RPMI7951 (cell line): ENCODE measurements at regions not wholly inside any gene's neighbourhood (a gene's known extent, or its start where the extent isn't known, plus 50 kb on each side); places are given as distances from the start of the nearest gene placed in this dataset.
A peak's percentile ranks its signal among the peaks of the same experiment; 100 is the strongest.

Experiments
- DNase-seq: peaks from one replicate; pipeline ENCODE4 v3.0.0-alpha.2; 2012; ENCODE audit warnings: low read depth

- DNase-seq = no peak
These were observed 128.6 kb upstream of the CPM start for GRCh38 chr12:69061574-69061973.

DNA sequence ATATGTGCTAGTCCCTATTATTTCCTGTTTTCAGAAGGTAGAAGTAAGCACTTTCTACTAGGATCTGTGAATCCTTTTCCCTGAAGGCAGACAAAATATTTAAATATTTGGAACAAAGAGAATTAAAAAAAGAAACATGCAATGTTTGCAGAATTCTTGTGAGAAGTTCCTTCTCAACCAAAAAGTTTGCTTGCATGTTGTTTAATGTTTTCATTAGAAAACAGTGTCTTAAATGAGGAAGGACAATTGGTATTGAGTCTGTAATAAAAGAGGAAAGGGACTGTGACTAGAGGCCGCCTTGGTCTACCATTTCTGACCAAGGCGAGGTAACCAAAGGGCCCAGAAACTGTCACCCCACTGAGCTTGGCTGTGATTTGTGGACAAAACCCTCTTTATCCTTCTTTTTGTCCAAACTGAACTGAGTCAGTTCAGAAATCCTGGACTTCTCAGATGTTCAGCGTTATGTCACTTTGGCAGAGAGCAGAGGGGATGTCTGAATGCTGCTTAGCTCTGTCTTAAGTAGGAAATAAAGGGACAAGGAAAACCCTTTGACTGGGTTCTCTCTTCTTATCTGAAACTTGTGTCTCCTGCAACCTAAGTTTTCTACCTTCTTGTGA lies 129.8 kb upstream of the CPM start:
- no peak for DNase-seq

- DNase-seq = no peak
These were observed 131.9 kb upstream of the CPM start for GRCh38 chr12:69064734-69065443.

DNA sequence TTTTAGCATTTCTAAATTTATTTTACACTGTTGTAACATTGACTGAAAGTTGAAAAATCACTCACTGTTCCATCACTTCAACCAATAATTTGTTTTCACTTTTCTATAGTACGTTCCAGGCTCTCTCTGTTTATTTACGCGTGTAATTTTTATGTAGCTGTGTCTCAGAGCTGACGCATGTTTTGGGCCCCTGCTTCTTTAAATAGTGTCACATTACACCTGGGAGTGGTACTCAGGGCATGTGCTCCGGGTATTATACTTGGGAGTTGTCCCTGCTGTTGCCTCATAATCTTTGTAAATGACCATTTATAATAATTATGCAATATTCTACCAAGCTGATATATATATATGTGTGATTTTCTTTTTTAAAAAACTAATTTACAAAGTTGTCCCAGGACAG lies 132.8 kb upstream of the CPM start:
- DNase-seq = no peak

- DNase-seq = no peak
These were observed 133.8 kb upstream of the CPM start for GRCh38 chr12:69066492-69067373.

- no peak for DNase-seq
These were observed 134.7 kb upstream of the CPM start for GRCh38 chr12:69067713-69068112.

DNA sequence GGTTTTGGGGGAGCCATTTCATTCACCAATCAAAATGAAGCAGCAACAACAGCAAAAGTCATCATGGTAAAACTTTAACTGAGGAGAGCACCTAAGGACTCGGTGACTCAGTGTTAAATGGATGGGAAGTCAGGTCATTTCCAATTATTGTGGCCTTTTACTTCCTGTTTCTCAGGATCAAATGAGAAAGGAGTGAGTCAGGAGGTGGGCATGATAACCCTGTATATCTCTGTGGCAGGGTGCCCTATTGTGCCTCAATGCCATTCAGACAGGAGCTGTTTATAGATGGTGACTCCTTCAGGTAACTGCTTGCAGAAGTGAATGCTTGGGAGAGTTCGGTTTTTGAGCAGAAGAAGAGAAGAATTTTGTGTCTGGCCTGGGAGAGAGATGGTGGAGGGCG lies 135.5 kb upstream of the CPM start:
- DNase-seq = peak; percentile 55

DNA sequence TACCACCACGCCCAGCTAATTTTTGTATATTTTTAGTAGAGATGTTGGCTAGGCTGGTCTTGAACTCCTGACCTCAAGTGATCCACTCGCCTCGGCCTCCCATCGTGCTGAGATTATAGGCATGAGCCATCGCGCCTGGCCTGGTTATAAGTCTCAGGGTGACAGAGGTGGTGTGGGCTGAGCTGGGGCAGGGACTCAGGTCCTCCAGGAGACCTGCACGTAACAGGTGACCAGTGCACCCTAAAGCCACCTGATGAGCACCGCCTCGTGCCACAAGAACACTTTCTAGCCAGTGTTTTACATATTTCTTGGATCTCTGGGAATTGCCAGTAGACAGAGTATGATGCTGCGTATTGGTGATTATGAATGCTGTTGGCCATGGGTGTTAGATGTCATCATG lies 136.5 kb upstream of the CPM start:
- DNase-seq = no peak

DNA sequence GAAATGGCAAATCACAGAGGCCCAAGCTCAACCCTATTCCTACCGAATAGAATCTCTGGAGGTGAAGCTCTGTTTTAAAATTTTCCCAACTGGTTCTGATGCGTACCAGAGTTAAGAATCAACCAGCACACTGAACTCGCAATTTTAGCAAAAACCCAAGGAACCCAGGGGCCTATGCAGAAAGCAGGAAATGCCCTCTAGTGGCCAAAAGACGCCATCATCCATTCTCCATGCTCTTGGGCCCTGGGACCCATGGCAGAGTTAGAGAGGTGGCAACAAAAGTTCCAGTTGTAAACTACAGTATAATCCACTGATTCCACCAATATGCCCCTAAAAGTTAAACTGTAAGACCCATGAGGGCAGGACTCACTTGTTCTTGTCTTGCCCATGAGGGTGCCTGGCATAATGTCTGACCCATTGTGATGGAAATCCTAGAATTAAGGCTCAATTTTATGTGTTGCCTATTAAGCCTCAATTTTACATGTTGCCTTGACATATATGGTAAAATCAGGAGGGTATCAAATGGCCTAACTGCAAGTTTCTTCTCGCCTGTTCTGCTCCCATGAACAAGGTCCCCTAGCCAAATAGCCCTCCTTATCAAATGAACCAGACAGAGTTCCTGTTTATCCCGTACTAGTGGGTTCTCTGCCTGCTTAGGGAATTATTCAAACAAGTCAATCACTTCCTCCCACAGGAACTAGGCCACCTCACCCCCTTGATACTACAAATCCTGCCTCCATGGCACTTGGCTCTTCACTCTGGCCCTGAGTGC lies 137.5 kb upstream of the CPM start:
- DNase-seq = peak; percentile 57

- no peak for DNase-seq
These were observed 138.1 kb upstream of the CPM start for GRCh38 chr12:69071091-69071370.

- DNase-seq = no peak
These were observed 140.1 kb upstream of the CPM start for GRCh38 chr12:69073035-69073434.

DNA sequence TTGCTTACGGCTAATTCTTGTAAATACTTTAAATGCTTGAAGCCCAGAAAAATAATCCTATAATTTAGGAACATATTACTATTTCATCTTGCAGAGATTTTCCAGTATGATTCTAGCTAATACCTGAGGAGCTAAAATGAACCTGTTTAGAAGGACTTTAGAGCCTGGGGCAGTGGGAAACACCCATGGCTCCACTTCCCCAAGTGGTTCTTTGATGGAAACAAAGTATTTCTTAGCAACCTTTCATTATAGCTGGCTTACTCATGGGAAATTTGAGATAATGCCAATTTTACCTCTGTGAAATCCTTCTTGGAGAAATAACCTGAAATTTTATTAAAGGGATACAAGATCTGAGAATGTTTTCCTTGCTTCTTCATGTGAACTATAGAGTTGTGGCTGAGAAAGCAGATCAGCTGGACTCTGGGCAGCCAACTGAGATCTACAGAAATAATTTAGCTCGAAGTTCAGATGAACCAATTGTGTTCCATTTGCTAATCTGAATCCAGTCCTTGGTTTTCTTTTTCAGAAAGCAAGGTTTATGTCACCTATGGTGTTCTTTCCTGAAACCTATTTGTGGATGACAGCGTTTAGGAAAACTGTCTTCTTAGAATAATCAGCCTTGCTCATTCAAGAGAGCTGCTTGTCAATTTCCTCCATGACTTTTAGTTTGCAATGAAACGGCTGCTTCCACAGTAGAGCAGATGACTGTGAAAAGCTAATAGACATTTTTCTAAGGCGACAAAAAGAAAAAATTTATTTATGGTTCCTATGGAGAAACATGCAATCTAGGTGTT lies 141.8 kb upstream of the CPM start:
- no peak for DNase-seq

DNA sequence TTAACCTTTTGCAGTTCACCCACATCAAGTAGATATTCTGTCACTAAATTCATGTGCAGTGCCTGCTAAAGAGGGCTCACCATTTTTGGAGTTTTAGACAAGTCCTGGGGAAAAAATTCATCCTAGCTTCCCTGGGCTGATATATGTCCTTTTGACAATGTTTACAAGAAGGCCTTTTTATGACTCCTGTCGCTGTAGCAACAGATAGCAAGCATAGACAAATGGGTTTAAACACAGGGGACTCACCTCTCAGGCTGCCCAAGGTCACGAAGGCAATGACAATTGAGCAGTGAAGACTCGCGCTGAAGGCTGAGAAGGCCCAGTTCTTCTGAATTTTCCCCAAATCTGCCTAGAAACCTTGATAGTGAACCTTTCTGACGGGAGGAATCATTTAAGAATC lies 150.7 kb upstream of the CPM start:
- DNase-seq = no peak

DNA sequence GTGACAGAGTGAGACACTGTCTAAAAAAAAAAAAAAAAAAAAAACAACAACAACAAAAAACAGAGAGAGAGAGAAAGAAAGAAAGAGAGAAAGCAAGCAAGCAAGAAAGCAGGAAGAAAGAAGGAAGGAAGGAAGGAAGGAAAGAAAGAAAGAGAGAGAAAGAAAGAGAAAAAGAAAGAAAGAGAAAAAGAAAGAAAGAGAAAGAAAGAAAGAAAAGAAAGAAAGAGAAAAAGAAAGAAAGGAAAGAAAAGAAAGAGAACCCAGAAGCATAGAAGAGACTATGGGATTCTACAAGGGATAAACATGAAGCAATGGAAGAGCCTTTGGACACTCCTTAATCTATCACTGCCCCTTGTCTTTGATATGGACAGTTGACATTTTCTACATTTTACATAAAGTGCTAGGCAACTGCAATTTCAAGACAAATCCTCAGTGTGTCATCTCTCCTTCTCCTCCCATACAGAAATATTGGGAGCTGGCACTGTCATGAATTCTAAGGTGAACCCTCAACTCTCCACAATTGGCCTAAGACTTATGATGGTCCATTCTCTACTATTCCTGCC lies 151.9 kb upstream of the CPM start:
- DNase-seq = no peak

DNA sequence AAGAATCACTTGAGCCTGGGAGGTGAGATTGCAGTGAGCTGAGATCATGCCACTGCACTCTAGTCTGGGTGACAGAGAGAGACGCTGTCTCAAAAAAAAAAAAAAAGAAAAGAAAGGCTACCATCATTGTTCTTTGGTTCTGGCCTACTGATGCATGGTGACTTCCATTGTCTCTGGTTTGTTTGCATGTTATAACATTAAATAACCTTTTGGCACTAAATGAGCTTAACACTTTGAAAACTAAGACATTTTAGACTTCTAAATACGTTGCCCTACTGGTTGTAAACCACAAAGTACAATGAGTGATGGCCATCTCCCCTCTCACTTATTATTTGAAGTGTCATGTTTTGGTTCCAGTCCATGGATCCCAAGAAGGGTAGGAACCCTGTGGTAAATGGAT lies 152.9 kb upstream of the CPM start:
- DNase-seq = no peak

GRCh38 chr12:69087986-69088385 lies 151.4 kb upstream of the CPSF6 start:
- no peak for DNase-seq

GRCh38 chr12:69090722-69091121 lies 148.6 kb upstream of the CPSF6 start:
- no peak for DNase-seq

GRCh38 chr12:69091442-69092017 lies 147.8 kb upstream of the CPSF6 start:
- DNase-seq = no peak

DNA sequence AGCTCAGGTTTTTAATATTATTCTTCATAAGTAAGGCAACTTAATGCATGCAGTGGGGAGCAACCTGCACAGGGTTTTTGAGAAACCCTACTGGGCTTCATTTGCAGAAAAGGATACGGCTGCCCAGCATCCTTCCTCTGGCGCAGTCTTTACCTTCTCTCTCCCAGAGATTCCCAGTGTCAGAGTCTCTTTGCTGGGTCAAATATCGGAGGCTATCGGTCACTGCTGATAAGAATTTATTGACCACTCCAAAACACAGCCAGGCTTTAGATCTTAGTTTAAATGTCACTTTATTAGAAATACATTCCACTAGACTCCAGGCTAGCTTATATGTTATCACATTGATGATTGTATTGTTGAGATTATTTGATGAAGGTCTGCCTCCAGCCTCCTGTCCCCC lies 147.2 kb upstream of the CPSF6 start:
- no peak for DNase-seq

DNA sequence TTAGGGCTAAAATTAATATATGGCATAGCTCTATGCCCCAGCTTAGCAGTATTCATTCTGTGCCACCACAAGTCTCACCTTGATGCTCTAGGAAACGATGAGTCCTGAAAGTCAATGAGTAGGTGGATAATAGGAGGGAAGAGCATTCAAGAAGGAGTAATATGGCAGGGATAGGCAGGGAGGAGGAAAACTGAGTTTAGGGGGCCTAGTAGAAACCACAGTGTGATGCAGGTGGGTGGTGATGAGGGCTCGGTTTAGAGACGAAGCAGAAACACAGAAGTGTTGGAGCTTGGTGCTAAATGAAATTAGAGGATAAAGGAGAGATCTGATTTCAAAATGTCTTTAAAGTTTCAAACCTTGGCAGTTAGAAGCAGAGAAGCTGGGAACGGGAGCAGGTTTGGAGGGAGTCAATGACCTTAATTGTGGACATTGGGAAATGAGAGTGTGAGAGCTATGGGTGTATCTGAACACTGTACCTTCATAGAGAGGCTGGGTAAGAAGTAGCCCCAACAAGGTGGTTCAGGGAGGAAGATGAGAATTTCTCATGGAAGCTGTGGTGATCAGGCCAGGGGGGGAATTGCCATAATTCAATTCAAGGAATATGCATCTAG lies 144.7 kb upstream of the CPSF6 start:
- no peak for DNase-seq
